Smooth muscle cell (in vitro differentiated cells): ENCODE measurements at regions not wholly inside any gene's neighbourhood (a gene's known extent, or its start where the extent isn't known, plus 50 kb on each side); places are given as distances from the start of the nearest gene placed in this dataset.

Experiments
- DNase-seq: peaks from one replicate; lab custom pipeline; 2025; ENCODE audit not compliant: unreplicated experiment; lab: John Stamatoyannopoulos, UW
- H2AFZ ChIP-seq: fragments of 200-600 bp; sonication (generic); 2 replicates; pipeline ENCODE4 v1.6.0; 2016; ENCODE audit warnings: antibody characterized with exemption, low read depth, mild to moderate bottlenecking
- H3F3A ChIP-seq: fragments of 200-600 bp; sonication (generic); 2 replicates; pipeline ENCODE4 v1.6.0; 2017; ENCODE audit warnings: antibody characterized with exemption, low read depth
- H3K27ac ChIP-seq: fragments of 200-600 bp; sonication (generic); 2 replicates; pipeline ENCODE4 v1.5.1; 2016; ENCODE audit warnings: low read depth, mild to moderate bottlenecking
- H3K27me3 ChIP-seq: fragments of 200-600 bp; sonication (generic); 2 replicates; pipeline ENCODE4 v1.6.1; 2016; ENCODE audit warnings: low read depth, mild to moderate bottlenecking
- H3K36me3 ChIP-seq: fragments of 200-600 bp; sonication (generic); 2 replicates; pipeline ENCODE4 v1.5.1; 2016; ENCODE audit warnings: low read depth
- H3K4me1 ChIP-seq: fragments of 200-600 bp; sonication (generic); 2 replicates; pipeline ENCODE4 v1.5.1; 2016; ENCODE audit warnings: low read depth
- H3K4me2 ChIP-seq: fragments of 200-600 bp; sonication (generic); 2 replicates; pipeline ENCODE4 v1.6.0; 2016; ENCODE audit warnings: mild to moderate bottlenecking
- H3K4me3 ChIP-seq: fragments of 200-600 bp; sonication (generic); 2 replicates; pipeline ENCODE4 v1.5.1; 2016; ENCODE audit warnings: mild to moderate bottlenecking
- H3K79me2 ChIP-seq: fragments of 200-600 bp; sonication (generic); 2 replicates; pipeline ENCODE4 v1.6.0; 2016; ENCODE audit warnings: low read depth, mild to moderate bottlenecking
- H3K9ac ChIP-seq: fragments of 200-600 bp; sonication (generic); 2 replicates; pipeline ENCODE4 v1.6.0; 2016; ENCODE audit warnings: low read depth
- H3K9me3 ChIP-seq: fragments of 200-600 bp; sonication (generic); replicated peaks from 2 replicates; pipeline ENCODE4 v1.5.1; 2016; ENCODE audit warnings: low read depth
- H4K20me1 ChIP-seq: fragments of 200-600 bp; sonication (generic); 2 replicates; pipeline ENCODE4 v1.6.0; 2016; ENCODE audit warnings: low read depth
- CTCF ChIP-seq: fragments of 200-600 bp; sonication (generic); IDR thresholded peaks from 2 replicates; pipeline ENCODE4 v1.5.1; 2017; ENCODE audit warnings: borderline replicate concordance, mild to moderate bottlenecking, antibody characterized with exemption; ENCODE audit not compliant: insufficient read depth, poor library complexity, severe bottlenecking
- WGBS: methylation state at CpG from one replicate; pipeline ENCODE4 v1.1.7; 2016; ENCODE audit warnings: low lambda C conversion rate; 5-methylcytosine and 5-hydroxymethylcytosine counted together

- Histone ChIP-seq H3F3A (no peaks in the 10 kb centered on the region), H3K27me3 (no peaks in the 10 kb centered on the region), H3K9me3 (no peaks in the 10 kb centered on the region), H3K4me3 (no peak overlapping the region), H3K27ac (no peak overlapping the region), H2AFZ (no peak overlapping the region), H3K36me3 (no peaks in the 10 kb centered on the region), H3K9ac (no peak overlapping the region), H3K4me2 (no peak overlapping the region), H3K4me1 (no peaks in the 10 kb centered on the region), H4K20me1 (no peaks in the 10 kb centered on the region), H3K79me2 (no peaks in the 10 kb centered on the region)
- 79% methylated on average over 2 of the region's 2 CpGs for WGBS
- no peak for DNase-seq
- no peak for TF ChIP-seq CTCF
Observed at GRCh38 chr4:177185579-177185978, 124.1 kb upstream of the NEIL3 start.

GRCh38 chr4:177187371-177187770 lies 122.3 kb upstream of the NEIL3 start:
- H3K9ac ChIP-seq: no peak overlapping the region
- no peaks in the 10 kb centered on the region for H3K79me2 ChIP-seq
- H2AFZ ChIP-seq: no peak overlapping the region
- H3K9me3 ChIP-seq: no peaks in the 10 kb centered on the region
- no peak overlapping the region for H3K4me2 ChIP-seq
- no peak for DNase-seq
- no peak overlapping the region for H3K27ac ChIP-seq
- H3K4me1 ChIP-seq: peaks cover 4% of the 10 kb centered on the region
- H3F3A ChIP-seq: no peaks in the 10 kb centered on the region
- H3K36me3 ChIP-seq: no peaks in the 10 kb centered on the region
- H3K4me3 ChIP-seq: no peak overlapping the region
- 70% methylated on average over 2 of the region's 2 CpGs for WGBS
- H4K20me1 ChIP-seq: no peaks in the 10 kb centered on the region
- H3K27me3 ChIP-seq: no peaks in the 10 kb centered on the region
- TF ChIP-seq CTCF: no peak

GRCh38 chr4:177190995-177191580 lies 118.6 kb upstream of the NEIL3 start:
- 13% methylated on average over 3 of the region's 3 CpGs for WGBS
- no peak for TF ChIP-seq CTCF
- no peak overlapping the region for H3K9ac ChIP-seq

GRCh38 chr4:177191586-177191985 lies 118.1 kb upstream of the NEIL3 start:
- H3K79me2 ChIP-seq: no peaks in the 10 kb centered on the region
- no peak for DNase-seq
- H3K27ac ChIP-seq: no peak overlapping the region
- peaks cover 4% of the 10 kb centered on the region for H3K4me1 ChIP-seq
- no peaks in the 10 kb centered on the region for H3K27me3 ChIP-seq
- H3K4me3 ChIP-seq: no peak overlapping the region
- H3K4me2 ChIP-seq: peak overlapping the region; percentile 71
- no peak for TF ChIP-seq CTCF
- H3K36me3 ChIP-seq: no peaks in the 10 kb centered on the region
- 65% methylated on average over 4 of the region's 4 CpGs for WGBS
- no peaks in the 10 kb centered on the region for H3K9me3 ChIP-seq
- peak overlapping the region; percentile 89 for H2AFZ ChIP-seq
- H3F3A ChIP-seq: no peaks in the 10 kb centered on the region
- no peak overlapping the region for H3K9ac ChIP-seq
- H4K20me1 ChIP-seq: no peaks in the 10 kb centered on the region

More at GRCh38 chr4:177190995-177191580, 118.6 kb upstream of the NEIL3 start:
- peak overlapping the region; percentile 71 for H3K4me2 ChIP-seq
- H3F3A ChIP-seq: no peaks in the 10 kb centered on the region
- peak overlapping the region; percentile 89 for H2AFZ ChIP-seq
- H3K27ac ChIP-seq: peak overlapping the region; percentile 27
- no peaks in the 10 kb centered on the region for H3K27me3 ChIP-seq
- H4K20me1 ChIP-seq: no peaks in the 10 kb centered on the region
- no peak for DNase-seq
- no peak overlapping the region for H3K4me3 ChIP-seq
- no peaks in the 10 kb centered on the region for H3K36me3 ChIP-seq
- H3K4me1 ChIP-seq: peaks cover 4% of the 10 kb centered on the region
- no peaks in the 10 kb centered on the region for H3K9me3 ChIP-seq
- no peaks in the 10 kb centered on the region for H3K79me2 ChIP-seq
